GM23338 (cell line): ENCODE measurements at regions not wholly inside any gene's neighbourhood (a gene's known extent, or its start where the extent isn't known, plus 50 kb on each side); places are given as distances from the start of the nearest gene placed in this dataset.

Experiments
- ATAC-seq: fragments of 200-7000 bp; cut with Tn5 transposase; 3 replicates; pipeline ENCODE4 v1.9.1; 2020
- DNase-seq: peaks from one replicate; pipeline ENCODE4 v3.0.0-alpha.2; 2015; ENCODE audit warnings: low spot score
- H2AFZ ChIP-seq: fragments of 200-600 bp; sonication (generic); 2 replicates; pipeline ENCODE4 v1.8.0; 2016; ENCODE audit warnings: antibody characterized with exemption, mild to moderate bottlenecking, moderate library complexity
- H3F3A ChIP-seq: fragments of 200-600 bp; sonication (generic); replicated peaks from 2 replicates; pipeline ENCODE4 v1.8.0; 2017; ENCODE audit warnings: antibody characterized with exemption, mixed run types, low read depth
- H3K27ac ChIP-seq: fragments of 200-600 bp; sonication (generic); 2 replicates; pipeline ENCODE4 v1.6.1; 2016; ENCODE audit warnings: low read depth
- H3K27me3 ChIP-seq: fragments of 200-600 bp; sonication (generic); 2 replicates; pipeline ENCODE4 v1.8.0; 2016; ENCODE audit warnings: mild to moderate bottlenecking, mixed run types, moderate library complexity; ENCODE audit not compliant: insufficient read depth
- H3K36me3 ChIP-seq: fragments of 200-600 bp; sonication (generic); 2 replicates; pipeline ENCODE4 v1.8.0; 2016; ENCODE audit warnings: mild to moderate bottlenecking; ENCODE audit not compliant: insufficient read depth
- H3K4me1 ChIP-seq: fragments of 200-600 bp; sonication (generic); 2 replicates; pipeline ENCODE4 v1.8.0; 2016; ENCODE audit warnings: mild to moderate bottlenecking, moderate library complexity; ENCODE audit not compliant: insufficient read depth
- H3K4me2 ChIP-seq: fragments of 200-600 bp; sonication (generic); 2 replicates; pipeline ENCODE4 v1.7.1; 2017; ENCODE audit warnings: mixed run types
- H3K4me3 ChIP-seq: fragments of 200-600 bp; sonication (generic); 2 replicates; pipeline ENCODE4 v1.6.1; 2016; ENCODE audit warnings: mixed run types
- H3K79me2 ChIP-seq: fragments of 200-600 bp; sonication (generic); replicated peaks from 2 replicates; pipeline ENCODE4 v1.8.0; 2017; ENCODE audit warnings: mild to moderate bottlenecking; ENCODE audit not compliant: insufficient read depth
- H3K9me2 ChIP-seq: fragments of 200-600 bp; sonication (generic); 2 replicates; pipeline ENCODE4 v1.8.0; 2017; ENCODE audit not compliant: insufficient read depth
- H4K20me1 ChIP-seq: fragments of 200-600 bp; sonication (generic); replicated peaks from 2 replicates; pipeline ENCODE4 v1.8.0; 2017; ENCODE audit warnings: mild to moderate bottlenecking; ENCODE audit not compliant: insufficient read depth
- H3K27ac Mint-ChIP-seq: 2 replicates; pipeline ENCODE4 v1.8.0; 2020; ENCODE audit warnings: inconsistent platforms, mild to moderate bottlenecking, moderate library complexity, mixed read lengths
- H3K27me3 Mint-ChIP-seq: 3 replicates; pipeline ENCODE4 v1.8.0; 2022; ENCODE audit warnings: low read depth, mild to moderate bottlenecking, moderate library complexity, mixed read lengths, inconsistent platforms; ENCODE audit not compliant: insufficient read depth, poor library complexity
- H3K36me3 Mint-ChIP-seq: 3 replicates; pipeline ENCODE4 v1.8.0; 2021; ENCODE audit warnings: low read depth, mild to moderate bottlenecking, inconsistent platforms, moderate library complexity, mixed read lengths
- H3K4me1 Mint-ChIP-seq: 3 replicates; pipeline ENCODE4 v1.8.0; 2020; ENCODE audit warnings: mild to moderate bottlenecking, inconsistent platforms, mixed read lengths
- H3K4me3 Mint-ChIP-seq: 3 replicates; pipeline ENCODE4 v1.8.0; 2021; ENCODE audit warnings: moderate library complexity, mild to moderate bottlenecking, inconsistent platforms, mixed read lengths
- H3K9me3 Mint-ChIP-seq: 3 replicates; pipeline ENCODE4 v1.8.0; 2020; ENCODE audit warnings: moderate library complexity, mild to moderate bottlenecking, inconsistent platforms, mixed read lengths
- EZH2 ChIP-seq: fragments of 200-600 bp; sonication (generic); IDR thresholded peaks from one replicate; pipeline ENCODE4 v1.8.0; 2017; ENCODE audit warnings: antibody characterized with exemption, mild to moderate bottlenecking, low read depth; ENCODE audit not compliant: unreplicated experiment
- JUNB ChIP-seq: IDR thresholded peaks from one replicate; pipeline ENCODE4 v1.6.1; 2016; ENCODE audit warnings: antibody characterized with exemption; ENCODE audit not compliant: unreplicated experiment
- NANOG ChIP-seq: IDR thresholded peaks from 2 replicates; pipeline ENCODE4 v1.6.1; 2016; ENCODE audit warnings: antibody characterized with exemption, borderline replicate concordance
- POLR2AphosphoS5 ChIP-seq: IDR thresholded peaks from 2 replicates; pipeline ENCODE4 v1.6.1; 2016; ENCODE audit warnings: antibody characterized with exemption, low read depth
- REST ChIP-seq: IDR thresholded peaks from one replicate; pipeline ENCODE4 v1.6.1; 2018; ENCODE audit warnings: antibody characterized with exemption; ENCODE audit not compliant: unreplicated experiment
- STAT1 ChIP-seq: IDR thresholded peaks from one replicate; pipeline ENCODE4 v1.6.1; 2016; ENCODE audit warnings: antibody characterized with exemption; ENCODE audit not compliant: unreplicated experiment
- ZNF114 ChIP-seq: fragments of 250-450 bp; sonication (Bioruptor Pico); IDR thresholded peaks from 2 replicates; pipeline ENCODE4 v1.5.0; 2020; ENCODE audit warnings: mild to moderate bottlenecking, moderate library complexity
- TF ChIP-seq, protein P1 (sequence below): fragments of 250-450 bp; sonication (Bioruptor Pico); IDR thresholded peaks from 2 replicates; pipeline ENCODE4 v1.5.0; 2020; ENCODE audit warnings: mild to moderate bottlenecking, moderate library complexity

- H3K27me3 Mint-ChIP-seq, result no peaks in the 10 kb centered on the region
- H3K36me3 Mint-ChIP-seq, result no peaks in the 10 kb centered on the region
- Histone ChIP-seq H3K27me3 (no peaks in the 10 kb centered on the region), H3K27ac (no peak overlapping the region), H4K20me1 (no peaks in the 10 kb centered on the region), H3K36me3 (no peaks in the 10 kb centered on the region), H3K9me2 (peaks cover 7% of the 10 kb centered on the region; the same call in 1 of the 2 replicates), H3K4me2 (no peak overlapping the region), H3F3A (no peaks in the 10 kb centered on the region), H3K4me3 (no peak overlapping the region), H2AFZ (no peak overlapping the region), H3K79me2 (no peaks in the 10 kb centered on the region), H3K4me1 (no peaks in the 10 kb centered on the region)
- no peak for DNase-seq
- H3K27ac Mint-ChIP-seq, result no peak overlapping the region
- H3K9me3 Mint-ChIP-seq, result no peaks in the 10 kb centered on the region
- H3K4me1 Mint-ChIP-seq, result peaks cover 3% of the 10 kb centered on the region; the same call in 2 of the 3 replicates
- H3K4me3 Mint-ChIP-seq, result no peak overlapping the region
- ATAC-seq, result no peak
- TF ChIP-seq, protein P1, sequence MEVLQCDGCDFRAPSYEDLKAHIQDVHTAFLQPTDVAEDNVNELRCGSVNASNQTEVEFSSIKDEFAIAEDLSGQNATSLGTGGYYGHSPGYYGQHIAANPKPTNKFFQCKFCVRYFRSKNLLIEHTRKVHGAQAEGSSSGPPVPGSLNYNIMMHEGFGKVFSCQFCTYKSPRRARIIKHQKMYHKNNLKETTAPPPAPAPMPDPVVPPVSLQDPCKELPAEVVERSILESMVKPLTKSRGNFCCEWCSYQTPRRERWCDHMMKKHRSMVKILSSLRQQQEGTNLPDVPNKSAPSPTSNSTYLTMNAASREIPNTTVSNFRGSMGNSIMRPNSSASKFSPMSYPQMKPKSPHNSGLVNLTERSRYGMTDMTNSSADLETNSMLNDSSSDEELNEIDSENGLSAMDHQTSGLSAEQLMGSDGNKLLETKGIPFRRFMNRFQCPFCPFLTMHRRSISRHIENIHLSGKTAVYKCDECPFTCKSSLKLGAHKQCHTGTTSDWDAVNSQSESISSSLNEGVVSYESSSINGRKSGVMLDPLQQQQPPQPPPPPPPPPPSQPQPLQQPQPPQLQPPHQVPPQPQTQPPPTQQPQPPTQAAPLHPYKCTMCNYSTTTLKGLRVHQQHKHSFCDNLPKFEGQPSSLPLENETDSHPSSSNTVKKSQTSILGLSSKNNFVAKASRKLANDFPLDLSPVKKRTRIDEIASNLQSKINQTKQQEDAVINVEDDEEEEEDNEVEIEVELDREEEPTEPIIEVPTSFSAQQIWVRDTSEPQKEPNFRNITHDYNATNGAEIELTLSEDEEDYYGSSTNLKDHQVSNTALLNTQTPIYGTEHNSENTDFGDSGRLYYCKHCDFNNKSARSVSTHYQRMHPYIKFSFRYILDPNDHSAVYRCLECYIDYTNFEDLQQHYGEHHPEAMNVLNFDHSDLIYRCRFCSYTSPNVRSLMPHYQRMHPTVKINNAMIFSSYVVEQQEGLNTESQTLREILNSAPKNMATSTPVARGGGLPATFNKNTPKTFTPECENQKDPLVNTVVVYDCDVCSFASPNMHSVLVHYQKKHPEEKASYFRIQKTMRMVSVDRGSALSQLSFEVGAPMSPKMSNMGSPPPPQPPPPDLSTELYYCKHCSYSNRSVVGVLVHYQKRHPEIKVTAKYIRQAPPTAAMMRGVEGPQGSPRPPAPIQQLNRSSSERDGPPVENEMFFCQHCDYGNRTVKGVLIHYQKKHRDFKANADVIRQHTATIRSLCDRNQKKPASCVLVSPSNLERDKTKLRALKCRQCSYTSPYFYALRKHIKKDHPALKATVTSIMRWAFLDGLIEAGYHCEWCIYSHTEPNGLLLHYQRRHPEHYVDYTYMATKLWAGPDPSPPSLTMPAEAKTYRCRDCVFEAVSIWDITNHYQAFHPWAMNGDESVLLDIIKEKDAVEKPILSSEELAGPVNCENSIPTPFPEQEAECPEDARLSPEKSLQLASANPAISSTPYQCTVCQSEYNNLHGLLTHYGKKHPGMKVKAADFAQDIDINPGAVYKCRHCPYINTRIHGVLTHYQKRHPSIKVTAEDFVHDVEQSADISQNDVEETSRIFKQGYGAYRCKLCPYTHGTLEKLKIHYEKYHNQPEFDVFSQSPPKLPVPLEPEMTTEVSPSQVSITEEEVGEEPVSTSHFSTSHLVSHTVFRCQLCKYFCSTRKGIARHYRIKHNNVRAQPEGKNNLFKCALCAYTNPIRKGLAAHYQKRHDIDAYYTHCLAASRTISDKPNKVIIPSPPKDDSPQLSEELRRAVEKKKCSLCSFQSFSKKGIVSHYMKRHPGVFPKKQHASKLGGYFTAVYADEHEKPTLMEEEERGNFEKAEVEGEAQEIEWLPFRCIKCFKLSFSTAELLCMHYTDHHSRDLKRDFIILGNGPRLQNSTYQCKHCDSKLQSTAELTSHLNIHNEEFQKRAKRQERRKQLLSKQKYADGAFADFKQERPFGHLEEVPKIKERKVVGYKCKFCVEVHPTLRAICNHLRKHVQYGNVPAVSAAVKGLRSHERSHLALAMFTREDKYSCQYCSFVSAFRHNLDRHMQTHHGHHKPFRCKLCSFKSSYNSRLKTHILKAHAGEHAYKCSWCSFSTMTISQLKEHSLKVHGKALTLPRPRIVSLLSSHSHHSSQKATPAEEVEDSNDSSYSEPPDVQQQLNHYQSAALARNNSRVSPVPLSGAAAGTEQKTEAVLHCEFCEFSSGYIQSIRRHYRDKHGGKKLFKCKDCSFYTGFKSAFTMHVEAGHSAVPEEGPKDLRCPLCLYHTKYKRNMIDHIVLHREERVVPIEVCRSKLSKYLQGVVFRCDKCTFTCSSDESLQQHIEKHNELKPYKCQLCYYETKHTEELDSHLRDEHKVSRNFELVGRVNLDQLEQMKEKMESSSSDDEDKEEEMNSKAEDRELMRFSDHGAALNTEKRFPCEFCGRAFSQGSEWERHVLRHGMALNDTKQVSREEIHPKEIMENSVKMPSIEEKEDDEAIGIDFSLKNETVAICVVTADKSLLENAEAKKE (CRISPR knock-in tag), result no peak
- no peak for TF ChIP-seq JUNB
- TF ChIP-seq EZH2, result no peak
- no peak for TF ChIP-seq REST
- TF ChIP-seq STAT1, result no peak
- no peak for TF ChIP-seq NANOG
- no peak for TF ChIP-seq POLR2AphosphoS5
- no peak for TF ChIP-seq ZNF114 (CRISPR knock-in tag)
Measured at GRCh38 chr1:221276896-221277409, 397.7 kb downstream of the HLX start.
